ENCODE measurements at regions not wholly inside any gene's neighbourhood (a gene's known extent, or its start where the extent isn't known, plus 50 kb on each side); places are given as distances from the start of the nearest gene placed in this dataset.

GRCh38 chr9:627336-627970, 214.0 kb upstream of the DMRT1 start:
- CTCF ChIA-PET: interaction anchor here (1.1 to 1.7 kb wide), 3 partner anchors 130 to 179 kb away, joined by 3 to 7 read pairs (median 3); no protein-coding TSS in a partner anchor

GRCh38 chr9:629146-629545, 212.4 kb upstream of the DMRT1 start:
- H3K27ac ChIP-seq (ENCODE audit: low read depth, low read length): no peak overlapping the region
- POLR2A ChIA-PET: interaction anchor here (0.6 kb wide), 1 partner anchor 123 kb away, joined by 3 read pairs; no protein-coding TSS in a partner anchor
- CTCF ChIA-PET: no interaction called here
- H3K27me3 ChIP-seq (ENCODE audit: control insufficient read depth, insufficient read depth, low read length): no peaks in the 10 kb centered on the region
- no peak overlapping the region for H3K4me3 ChIP-seq (ENCODE audit: low read depth, low read length)
- DNase-seq (ENCODE audit: low read depth, low spot score): no peak
- H3K9me3 ChIP-seq (ENCODE audit: control insufficient read depth, insufficient read depth, low read length): peaks cover 5% of the 10 kb centered on the region
- TF ChIP-seq CTCF (IDR thresholded peaks at IDR 0.05; ENCODE audit: low read depth, low read length): no peak

More at GRCh38 chr9:627336-627970, 214.0 kb upstream of the DMRT1 start:
- no peak overlapping the region for H3K27ac ChIP-seq (ENCODE audit: low read depth, low read length)
- no peak for DNase-seq (ENCODE audit: low read depth, low spot score)
- POLR2A ChIA-PET: no interaction called here
- H3K27me3 ChIP-seq (ENCODE audit: control insufficient read depth, insufficient read depth, low read length): no peaks in the 10 kb centered on the region
- H3K9me3 ChIP-seq (ENCODE audit: control insufficient read depth, insufficient read depth, low read length): no peaks in the 10 kb centered on the region; the same call in 1 of the 2 replicates
- H3K4me3 ChIP-seq (ENCODE audit: low read depth, low read length): no peak overlapping the region
- no peak for TF ChIP-seq CTCF (IDR thresholded peaks at IDR 0.05; ENCODE audit: low read depth, low read length)

- POLR2A ChIA-PET: no interaction called here
- TF ChIP-seq CTCF (IDR thresholded peaks at IDR 0.05; ENCODE audit: low read depth, low read length): no peak
- no peaks in the 10 kb centered on the region for H3K27me3 ChIP-seq (ENCODE audit: control insufficient read depth, insufficient read depth, low read length)
- no peak overlapping the region for H3K4me3 ChIP-seq (ENCODE audit: low read depth, low read length)
- no peak for DNase-seq (ENCODE audit: low read depth, low spot score)
- peaks cover 9% of the 10 kb centered on the region for H3K9me3 ChIP-seq (ENCODE audit: control insufficient read depth, insufficient read depth, low read length)
- H3K27ac ChIP-seq (ENCODE audit: low read depth, low read length): no peak overlapping the region
- CTCF ChIA-PET: no interaction called here
Measured at GRCh38 chr9:630817-631216, 210.7 kb upstream of the DMRT1 start.

- Histone ChIP-seq H3K4me3 (ENCODE audit: low read depth, low read length) (no peak overlapping the region), H3K27me3 (ENCODE audit: control insufficient read depth, insufficient read depth, low read length) (no peaks in the 10 kb centered on the region), H3K27ac (ENCODE audit: low read depth, low read length) (no peak overlapping the region), H3K9me3 (ENCODE audit: control insufficient read depth, insufficient read depth, low read length) (peaks cover 9% of the 10 kb centered on the region)
- no peak for TF ChIP-seq CTCF (IDR thresholded peaks at IDR 0.05; ENCODE audit: low read depth, low read length)
- ChIA-PET CTCF (interaction anchor here (1.3 kb wide), 1 partner anchor 175 kb away, joined by 8 read pairs; no protein-coding TSS in a partner anchor), POLR2A (no interaction called here)
- DNase-seq (ENCODE audit: low read depth, low spot score): no peak
Measured at GRCh38 chr9:631596-631995, 209.9 kb upstream of the DMRT1 start.

- no peak for TF ChIP-seq CTCF (IDR thresholded peaks at IDR 0.05; ENCODE audit: low read depth, low read length)
- Histone ChIP-seq H3K9me3 (ENCODE audit: control insufficient read depth, insufficient read depth, low read length) (peaks cover 9% of the 10 kb centered on the region), H3K27ac (ENCODE audit: low read depth, low read length) (no peak overlapping the region), H3K4me3 (ENCODE audit: low read depth, low read length) (no peak overlapping the region), H3K27me3 (ENCODE audit: control insufficient read depth, insufficient read depth, low read length) (no peaks in the 10 kb centered on the region)
- DNase-seq (ENCODE audit: low read depth, low spot score): no peak
- ChIA-PET POLR2A (no interaction called here), CTCF (no interaction called here)
Measured at GRCh38 chr9:633461-633860, 208.0 kb upstream of the DMRT1 start.

Data from AG04450 (cell line).